DOHH2 (cell line): ENCODE measurements at regions not wholly inside any gene's neighbourhood (a gene's known extent, or its start where the extent isn't known, plus 50 kb on each side); places are given as distances from the start of the nearest gene placed in this dataset.

Experiments
- H3F3A ChIP-seq: fragments of 200-600 bp; sonication (generic), shearing (Covaris generic); 2 replicates; pipeline ENCODE4 v1.6.0; 2016; ENCODE audit warnings: antibody characterized with exemption, mild to moderate bottlenecking; ENCODE audit not compliant: control insufficient read depth, insufficient read depth
- H3K27ac ChIP-seq: fragments of 200-600 bp; sonication (generic); 2 replicates; pipeline ENCODE4 v1.5.1; 2014; ENCODE audit warnings: low read depth, mild to moderate bottlenecking, low read length, moderate library complexity
- H3K27me3 ChIP-seq: fragments of 200-600 bp; sonication (generic); 2 replicates; pipeline ENCODE4 v1.6.1; 2014; ENCODE audit warnings: mild to moderate bottlenecking, low read length, mixed read lengths; ENCODE audit not compliant: control insufficient read depth
- H3K36me3 ChIP-seq: fragments of 200-600 bp; sonication (generic); 2 replicates; pipeline ENCODE4 v1.6.1; 2014; ENCODE audit warnings: mild to moderate bottlenecking, low read length, moderate library complexity, mixed read lengths; ENCODE audit not compliant: control insufficient read depth
- H3K4me1 ChIP-seq: fragments of 200-600 bp; sonication (generic); 2 replicates; pipeline ENCODE4 v1.6.1; 2014; ENCODE audit warnings: mild to moderate bottlenecking, low read length, mixed read lengths; ENCODE audit not compliant: control insufficient read depth
- H3K4me2 ChIP-seq: fragments of 200-600 bp; sonication (generic); 2 replicates; pipeline ENCODE4 v1.6.0; 2014; ENCODE audit warnings: mild to moderate bottlenecking, low read length, moderate library complexity
- H3K4me3 ChIP-seq: fragments of 200-600 bp; sonication (generic); 2 replicates; pipeline ENCODE4 v1.5.1; 2014; ENCODE audit warnings: mild to moderate bottlenecking, low read length, mixed read lengths
- H3K79me2 ChIP-seq: fragments of 200-600 bp; sonication (generic); 2 replicates; pipeline ENCODE4 v1.6.1; 2014; ENCODE audit warnings: mild to moderate bottlenecking, low read length, mixed read lengths; ENCODE audit not compliant: control insufficient read depth
- H3K9me2 ChIP-seq: fragments of 200-600 bp; sonication (generic); replicated peaks from 2 replicates; pipeline ENCODE4 v1.6.1; 2014; ENCODE audit warnings: mild to moderate bottlenecking, low read length, mixed read lengths; ENCODE audit not compliant: control insufficient read depth
- H3K9me3 ChIP-seq: fragments of 200-600 bp; sonication (generic); 2 replicates; pipeline ENCODE4 v1.6.1; 2014; ENCODE audit warnings: antibody characterized with exemption, low read length, mixed read lengths; ENCODE audit not compliant: control insufficient read depth, insufficient read depth
- H4K20me1 ChIP-seq: fragments of 200-600 bp; sonication (generic); 2 replicates; pipeline ENCODE4 v1.6.0; 2014; ENCODE audit warnings: low read depth, mild to moderate bottlenecking, antibody characterized with exemption, low read length, moderate library complexity; ENCODE audit not compliant: control insufficient read depth, insufficient read depth
- CTCF ChIP-seq: fragments of 200-600 bp; sonication (generic); IDR thresholded peaks from one replicate; pipeline ENCODE4 v1.5.1; 2014; ENCODE audit warnings: antibody characterized with exemption, mild to moderate bottlenecking, low read depth, low read length; ENCODE audit not compliant: poor library complexity, severe bottlenecking
- EZH2phosphoT487 ChIP-seq: fragments of 200-600 bp; sonication (generic); IDR thresholded peaks from 2 replicates; pipeline ENCODE4 v1.6.1; 2017; ENCODE audit warnings: borderline replicate concordance, mild to moderate bottlenecking, antibody characterized with exemption, low read length, moderate library complexity, mixed read lengths

GRCh38 chr20:24158281-24158680 lies 169.7 kb upstream of the GGTLC1 start:
- Histone ChIP-seq H3K27ac (no peak overlapping the region), H4K20me1 (no peaks in the 10 kb centered on the region), H3K4me2 (no peak overlapping the region), H3K4me1 (no peaks in the 10 kb centered on the region), H3K36me3 (no peaks in the 10 kb centered on the region), H3K4me3 (no peak overlapping the region), H3F3A (no peaks in the 10 kb centered on the region), H3K79me2 (no peaks in the 10 kb centered on the region), H3K9me2 (no peaks in the 10 kb centered on the region), H3K9me3 (no peaks in the 10 kb centered on the region), H3K27me3 (no peaks in the 10 kb centered on the region)
- TF ChIP-seq CTCF (no peak), EZH2phosphoT487 (no peak)

GRCh38 chr20:24157213-24157612 lies 168.6 kb upstream of the GGTLC1 start:
- H3K4me1 ChIP-seq = no peaks in the 10 kb centered on the region
- no peaks in the 10 kb centered on the region for H3K36me3 ChIP-seq

GRCh38 chr20:24153101-24154040 lies 164.8 kb upstream of the GGTLC1 start:
- Histone ChIP-seq H3F3A (no peaks in the 10 kb centered on the region), H3K36me3 (no peaks in the 10 kb centered on the region), H3K4me2 (no peak overlapping the region), H4K20me1 (no peaks in the 10 kb centered on the region), H3K9me3 (peaks cover 2% of the 10 kb centered on the region; the same call in 1 of the 2 replicates), H3K79me2 (no peaks in the 10 kb centered on the region), H3K27ac (no peak overlapping the region), H3K4me3 (no peak overlapping the region), H3K9me2 (no peaks in the 10 kb centered on the region), H3K27me3 (no peaks in the 10 kb centered on the region), H3K4me1 (0 out of 2 replicates have a peak, but pooled peaks cover 2% of the 10 kb centered on the region)
- TF ChIP-seq CTCF = no peak
- no peak for TF ChIP-seq EZH2phosphoT487

More at GRCh38 chr20:24157213-24157612, 168.6 kb upstream of the GGTLC1 start:
- TF ChIP-seq CTCF (no peak), EZH2phosphoT487 (no peak)
- H3K9me2 ChIP-seq = no peaks in the 10 kb centered on the region
- H3K9me3 ChIP-seq = no peaks in the 10 kb centered on the region
- no peaks in the 10 kb centered on the region for H3K27me3 ChIP-seq
- H3F3A ChIP-seq = no peaks in the 10 kb centered on the region
- no peaks in the 10 kb centered on the region for H3K79me2 ChIP-seq
- no peak overlapping the region for H3K4me3 ChIP-seq
- no peak overlapping the region for H3K4me2 ChIP-seq
- H3K27ac ChIP-seq = no peak overlapping the region
- no peaks in the 10 kb centered on the region for H4K20me1 ChIP-seq
